Upper lobe of right lung (tissue), 1 donor: ENCODE measurements at regions not wholly inside any gene's neighbourhood (a gene's known extent, or its start where the extent isn't known, plus 50 kb on each side); places are given as distances from the start of the nearest gene placed in this dataset.

ENCODE experiments used
- ATAC-seq: fragments of 200-7000 bp; cut with Tn5 transposase; one replicate; pipeline ENCODE4 v1.9.1; 2020; ENCODE audit warnings: mild to moderate bottlenecking, moderate library complexity
- DNase-seq: peaks from one replicate; pipeline ENCODE4 v3.0.0-alpha.2; 2020
- H3K27ac ChIP-seq: fragments of 200-600 bp; one replicate; pipeline ENCODE4 v1.8.0; 2022
- H3K27me3 ChIP-seq: fragments of 200-600 bp; one replicate; pipeline ENCODE4 v1.8.0; 2022; ENCODE audit warnings: mild to moderate bottlenecking
- H3K36me3 ChIP-seq: fragments of 200-600 bp; one replicate; pipeline ENCODE4 v1.8.0; 2022
- H3K4me1 ChIP-seq: fragments of 200-600 bp; one replicate; pipeline ENCODE4 v1.8.0; 2022
- H3K4me3 ChIP-seq: fragments of 200-600 bp; one replicate; pipeline ENCODE4 v1.8.0; 2022; ENCODE audit warnings: mild to moderate bottlenecking
- H3K9me3 ChIP-seq: fragments of 200-600 bp; one replicate; pipeline ENCODE4 v1.8.0; 2022
- CTCF ChIP-seq: fragments of 200-600 bp; IDR thresholded peaks from one replicate; pipeline ENCODE4 v1.8.0; 2022; ENCODE audit warnings: antibody characterized with exemption
- intact Hi-C: fragments of 100-400 bp; cut with DNase I; formaldehyde crosslinking; loops from one replicate; pipeline ENCODE4 v1.11.0; 2022
- donor health status: DM: no; HTN: yes; CAD: no; lungs with severe emphysema.

- H3K4me3 ChIP-seq: no peak overlapping the region
- no peaks in the 10 kb centered on the region for H3K36me3 ChIP-seq
- intact Hi-C loops: no loop called here
- no peak for ATAC-seq
- H3K4me1 ChIP-seq: no peaks in the 10 kb centered on the region
- no peaks in the 10 kb centered on the region for H3K9me3 ChIP-seq
- no peak overlapping the region for H3K27ac ChIP-seq
- no peak for TF ChIP-seq CTCF
- DNase-seq: no peak
- H3K27me3 ChIP-seq: no peaks in the 10 kb centered on the region
These were observed 448.5 kb downstream of the TCERG1L start for GRCh38 chr10:130863044-130863443.

DNA sequence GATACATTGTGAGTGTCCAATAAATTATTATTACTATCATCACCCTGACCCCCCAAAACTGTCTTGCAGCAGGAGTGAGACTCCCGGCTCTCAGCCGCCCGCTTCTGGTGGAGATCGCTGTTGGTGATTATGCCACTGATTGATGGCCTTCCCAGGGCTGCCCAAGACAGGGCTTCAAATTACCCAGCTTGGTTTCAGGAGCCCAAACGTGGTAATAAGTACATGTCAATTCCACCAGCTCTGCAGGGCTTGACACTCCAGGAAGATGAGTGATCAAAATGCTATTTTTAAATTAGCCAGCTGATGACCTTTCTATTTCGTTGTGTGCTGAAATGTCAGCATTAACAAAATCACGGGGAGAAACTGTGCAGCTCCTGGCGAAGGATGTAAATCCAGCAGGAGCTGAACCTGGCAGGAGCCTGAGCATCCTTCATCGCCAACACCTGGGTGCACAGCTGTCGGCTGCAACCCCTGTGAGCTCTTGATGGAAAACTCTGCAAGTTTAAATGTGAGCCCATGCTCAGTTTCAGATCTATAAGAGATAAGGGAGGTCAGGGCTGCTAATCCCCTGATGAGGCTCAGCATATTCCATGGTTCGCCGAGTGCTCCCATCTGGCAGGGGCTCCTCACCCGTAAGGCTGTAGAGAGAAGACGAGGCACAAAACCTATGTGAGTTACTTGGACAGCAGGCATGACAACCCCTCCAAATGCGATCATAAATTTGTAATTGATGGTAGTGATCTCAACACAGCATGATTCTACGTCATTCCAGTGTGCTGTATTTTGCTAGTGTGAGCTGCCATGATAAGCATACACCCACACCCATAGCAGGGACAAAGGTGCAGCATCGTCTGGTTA lies 446.3 kb downstream of the TCERG1L start:
- no peak for DNase-seq

DNA sequence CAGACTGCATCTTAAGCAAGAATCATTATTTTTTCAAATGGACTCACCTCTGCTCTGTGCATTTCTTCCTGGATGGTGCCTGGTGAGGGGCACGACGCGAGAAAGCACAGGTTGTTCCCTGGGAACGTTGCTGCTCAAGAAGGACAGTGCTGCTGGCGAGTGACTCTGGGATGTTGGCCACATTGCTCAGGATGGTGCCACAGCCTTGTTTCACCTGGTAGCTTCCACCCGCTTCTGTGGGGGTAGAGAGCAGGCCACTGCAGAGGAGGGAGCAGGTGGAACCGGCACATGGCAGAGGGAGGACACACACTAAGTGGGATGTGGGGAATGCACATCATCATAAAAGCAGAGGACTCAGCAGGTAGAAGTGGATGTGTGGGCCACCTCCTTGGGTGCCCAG lies 444.7 kb downstream of the TCERG1L start:
- Histone ChIP-seq H3K4me3 (no peak overlapping the region), H3K9me3 (no peaks in the 10 kb centered on the region), H3K4me1 (no peaks in the 10 kb centered on the region), H3K27ac (no peak overlapping the region), H3K27me3 (no peaks in the 10 kb centered on the region), H3K36me3 (no peaks in the 10 kb centered on the region)
- DNase-seq: no peak
- ATAC-seq: no peak
- intact Hi-C loops: no loop called here
- TF ChIP-seq CTCF: no peak

More for the DNA sequence above, 446.3 kb downstream of the TCERG1L start:
- ATAC-seq: no peak
- intact Hi-C loops: no loop called here
- TF ChIP-seq CTCF: no peak
- no peaks in the 10 kb centered on the region for H3K9me3 ChIP-seq
- H3K36me3 ChIP-seq: no peaks in the 10 kb centered on the region
- H3K27me3 ChIP-seq: no peaks in the 10 kb centered on the region
- no peaks in the 10 kb centered on the region for H3K4me1 ChIP-seq
- no peak overlapping the region for H3K4me3 ChIP-seq
- no peak overlapping the region for H3K27ac ChIP-seq

- no peak overlapping the region for H3K4me3 ChIP-seq
- ATAC-seq (peak; percentile 7), DNase-seq (no peak)
- H3K9me3 ChIP-seq: no peaks in the 10 kb centered on the region
- H3K27ac ChIP-seq: no peak overlapping the region
- no peaks in the 10 kb centered on the region for H3K4me1 ChIP-seq
- intact Hi-C loops: no loop called here
- no peak for TF ChIP-seq CTCF
- H3K36me3 ChIP-seq: no peaks in the 10 kb centered on the region
- no peaks in the 10 kb centered on the region for H3K27me3 ChIP-seq
These were observed 443.9 kb downstream of the TCERG1L start for GRCh38 chr10:130867446-130868194.

DNA sequence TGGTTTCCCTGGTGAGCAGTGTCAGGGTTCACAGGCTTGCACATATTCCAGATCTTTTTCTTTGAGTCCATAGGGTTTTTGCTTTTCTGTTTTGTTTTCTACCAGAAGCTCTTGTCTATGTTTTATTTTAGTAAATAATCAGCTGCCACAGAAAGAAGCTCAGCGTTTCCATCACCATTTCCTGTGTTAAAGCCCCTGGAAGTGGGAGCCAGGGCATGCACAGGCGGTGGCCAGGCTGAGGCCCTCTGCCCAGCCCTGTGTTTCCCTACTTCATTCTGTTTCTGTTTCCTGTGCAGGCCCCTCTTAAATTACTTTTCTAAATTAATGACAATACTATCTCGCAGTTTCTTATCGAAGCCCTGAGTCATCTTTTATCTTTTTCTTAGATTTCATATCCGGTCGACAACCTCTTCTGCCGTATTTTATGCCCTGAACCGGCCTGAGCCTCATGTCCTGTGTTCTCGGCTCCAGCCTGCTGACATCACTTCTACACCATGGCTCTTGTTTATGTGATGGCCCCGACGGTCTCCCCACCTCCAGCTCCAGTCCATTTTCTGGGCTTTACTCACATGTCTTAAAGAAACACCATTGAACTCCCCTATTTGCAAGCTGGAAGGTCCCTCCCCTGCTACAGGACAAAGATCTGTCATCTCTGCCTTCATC lies 442.2 kb downstream of the TCERG1L start:
- no peak for TF ChIP-seq CTCF
- intact Hi-C loops: no loop called here
- ATAC-seq: no peak
- no peak overlapping the region for H3K4me3 ChIP-seq
- H3K4me1 ChIP-seq: no peaks in the 10 kb centered on the region
- no peak for DNase-seq
- no peak overlapping the region for H3K27ac ChIP-seq
- H3K27me3 ChIP-seq: no peaks in the 10 kb centered on the region
- H3K36me3 ChIP-seq: no peaks in the 10 kb centered on the region
- no peaks in the 10 kb centered on the region for H3K9me3 ChIP-seq
